Mucosa of descending colon (tissue), 3 donors: ENCODE measurements at regions not wholly inside any gene's neighbourhood (a gene's known extent, or its start where the extent isn't known, plus 50 kb on each side); places are given as distances from the start of the nearest gene placed in this dataset.

Source experiments
- ATAC-seq: fragments of 200-7000 bp; cut with Tn5 transposase; one replicate; pipeline ENCODE4 v1.9.1; 2020; ENCODE audit warnings: mild to moderate bottlenecking, moderate library complexity
- DNase-seq, 3 donors: peaks; one replicate each; pipeline ENCODE4 v3.0.0-alpha.2; 2020
- H3K36me3 ChIP-seq: fragments of 200-600 bp; one replicate; pipeline ENCODE4 v1.8.0; 2021; ENCODE audit warnings: low read depth, mild to moderate bottlenecking
- H3K4me1 ChIP-seq: fragments of 200-600 bp; one replicate; pipeline ENCODE4 v1.8.0; 2021; ENCODE audit warnings: low read depth, mild to moderate bottlenecking
- H3K4me3 ChIP-seq: fragments of 200-600 bp; one replicate; pipeline ENCODE4 v1.8.0; 2021; ENCODE audit warnings: mild to moderate bottlenecking
- H3K9me3 ChIP-seq: fragments of 200-600 bp; one replicate; pipeline ENCODE4 v1.8.0; 2021; ENCODE audit warnings: mild to moderate bottlenecking
- CTCF ChIP-seq: fragments of 200-600 bp; IDR thresholded peaks from one replicate; pipeline ENCODE4 v1.8.0; 2022; ENCODE audit warnings: antibody characterized with exemption, mild to moderate bottlenecking
- intact Hi-C, 2 donors: fragments of 100-400 bp; cut with DNase I in 1 of 2; cut with micrococcal nuclease in 1 of 2; formaldehyde crosslinking; loops; one replicate each; pipeline versions ENCODE4 v1.11.0 to v1.11.1; 2022; cut with DNase I, micrococcal nuclease
- donor health status: DM: no; HTN: no; CAD: no; lungs with moderate emphysema.
- donor health status: DM: no; HTN: no; CAD: no.
- donor health status: DM: no; HTN: yes; CAD: no.

GRCh38 chr6:1080453-1081337 is 231.2 kb upstream of the FOXQ1 start:
- no peaks in the 10 kb centered on the region for H3K36me3 ChIP-seq
- TF ChIP-seq CTCF = no peak
- intact Hi-C loops = no loop called here
- no peak for ATAC-seq
- DNase-seq = no peak
- no peak overlapping the region for H3K4me3 ChIP-seq
- no peaks in the 10 kb centered on the region for H3K4me1 ChIP-seq
- no peaks in the 10 kb centered on the region for H3K9me3 ChIP-seq

GRCh38 chr6:1079525-1079924 is 232.4 kb upstream of the FOXQ1 start:
- no peak for TF ChIP-seq CTCF
- DNase-seq = no peak
- no peak for ATAC-seq
- no peaks in the 10 kb centered on the region for H3K9me3 ChIP-seq
- no peaks in the 10 kb centered on the region for H3K36me3 ChIP-seq
- H3K4me1 ChIP-seq = no peaks in the 10 kb centered on the region
- no peak overlapping the region for H3K4me3 ChIP-seq
- intact Hi-C loops = no loop called here

GRCh38 chr6:1077478-1078416 is 234.2 kb upstream of the FOXQ1 start:
- ATAC-seq (no peak), DNase-seq (no peak)
- Histone ChIP-seq H3K9me3 (no peaks in the 10 kb centered on the region), H3K4me1 (no peaks in the 10 kb centered on the region), H3K4me3 (no peak overlapping the region), H3K36me3 (no peaks in the 10 kb centered on the region)
- intact Hi-C loops = no loop called here
- TF ChIP-seq CTCF = no peak

GRCh38 chr6:1076531-1077459 is 235.1 kb upstream of the FOXQ1 start:
- intact Hi-C loops = no loop called here
- peak; percentile 44 for ATAC-seq
- H3K9me3 ChIP-seq = no peaks in the 10 kb centered on the region

More at GRCh38 chr6:1076531-1077459, 235.1 kb upstream of the FOXQ1 start:
- no peaks in the 10 kb centered on the region for H3K4me1 ChIP-seq
- no peaks in the 10 kb centered on the region for H3K36me3 ChIP-seq
- no peak overlapping the region for H3K4me3 ChIP-seq
- no peak for TF ChIP-seq CTCF
- no peak for DNase-seq
